AG09319 (cell line): ENCODE measurements at regions not wholly inside any gene's neighbourhood (a gene's known extent, or its start where the extent isn't known, plus 50 kb on each side); places are given as distances from the start of the nearest gene placed in this dataset.

ENCODE experiments used
- DNase-seq: peaks from one replicate; pipeline ENCODE4 v3.0.0-alpha.2; 2010; ENCODE audit warnings: low read depth; ENCODE audit errors: extremely low read depth
- TF ChIP-seq, protein P1 (sequence below): IDR thresholded peaks from 2 replicates; pipeline ENCODE4 v1.5.1; 2011; ENCODE audit warnings: low read depth, mild to moderate bottlenecking, inconsistent platforms, low read length, moderate library complexity

DNA sequence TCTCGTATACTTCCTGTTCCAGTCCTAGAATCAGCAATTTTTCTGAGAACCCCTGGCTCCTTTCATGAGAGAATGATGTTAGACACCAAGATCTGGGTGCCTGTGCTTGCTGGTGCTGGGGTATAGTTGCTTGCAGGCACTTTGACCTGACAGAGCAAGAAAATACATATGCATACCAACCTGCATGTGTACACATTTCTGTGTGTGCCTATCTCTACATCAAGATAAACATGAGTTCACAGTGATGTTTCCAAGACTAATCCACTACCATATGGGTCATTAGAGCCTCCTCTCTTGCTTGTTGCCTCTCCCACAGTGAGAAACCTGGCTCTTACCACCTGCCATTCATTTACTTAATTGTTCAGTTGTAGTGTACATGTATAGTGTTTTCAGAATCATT is 229.1 kb upstream of the IGFBP3 start:
- DNase-seq: no peak

DNA sequence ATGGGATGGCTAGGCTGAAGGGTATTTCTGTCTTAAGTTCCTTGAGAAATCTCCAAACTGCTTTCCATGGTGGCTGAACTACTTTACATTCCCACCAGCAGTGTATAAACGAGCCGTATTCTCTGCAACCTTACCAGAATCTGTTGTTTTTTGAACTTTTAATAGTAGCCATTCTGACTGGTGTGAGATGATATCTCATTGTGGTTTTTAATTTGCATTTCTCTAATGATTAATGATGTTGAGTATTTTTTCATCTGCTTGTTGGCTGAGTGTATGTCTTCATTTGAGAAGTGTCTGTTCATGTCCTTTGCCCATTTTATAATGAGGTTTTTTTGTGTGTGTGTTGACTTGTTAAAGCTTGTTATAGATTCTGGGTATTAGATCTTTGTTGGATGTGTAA is 226.8 kb upstream of the IGFBP3 start:
- DNase-seq: no peak
- TF ChIP-seq, protein P1, sequence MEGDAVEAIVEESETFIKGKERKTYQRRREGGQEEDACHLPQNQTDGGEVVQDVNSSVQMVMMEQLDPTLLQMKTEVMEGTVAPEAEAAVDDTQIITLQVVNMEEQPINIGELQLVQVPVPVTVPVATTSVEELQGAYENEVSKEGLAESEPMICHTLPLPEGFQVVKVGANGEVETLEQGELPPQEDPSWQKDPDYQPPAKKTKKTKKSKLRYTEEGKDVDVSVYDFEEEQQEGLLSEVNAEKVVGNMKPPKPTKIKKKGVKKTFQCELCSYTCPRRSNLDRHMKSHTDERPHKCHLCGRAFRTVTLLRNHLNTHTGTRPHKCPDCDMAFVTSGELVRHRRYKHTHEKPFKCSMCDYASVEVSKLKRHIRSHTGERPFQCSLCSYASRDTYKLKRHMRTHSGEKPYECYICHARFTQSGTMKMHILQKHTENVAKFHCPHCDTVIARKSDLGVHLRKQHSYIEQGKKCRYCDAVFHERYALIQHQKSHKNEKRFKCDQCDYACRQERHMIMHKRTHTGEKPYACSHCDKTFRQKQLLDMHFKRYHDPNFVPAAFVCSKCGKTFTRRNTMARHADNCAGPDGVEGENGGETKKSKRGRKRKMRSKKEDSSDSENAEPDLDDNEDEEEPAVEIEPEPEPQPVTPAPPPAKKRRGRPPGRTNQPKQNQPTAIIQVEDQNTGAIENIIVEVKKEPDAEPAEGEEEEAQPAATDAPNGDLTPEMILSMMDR: no peak

More for the DNA sequence above, 229.1 kb upstream of the IGFBP3 start:
- TF ChIP-seq, protein P1: no peak

DNA sequence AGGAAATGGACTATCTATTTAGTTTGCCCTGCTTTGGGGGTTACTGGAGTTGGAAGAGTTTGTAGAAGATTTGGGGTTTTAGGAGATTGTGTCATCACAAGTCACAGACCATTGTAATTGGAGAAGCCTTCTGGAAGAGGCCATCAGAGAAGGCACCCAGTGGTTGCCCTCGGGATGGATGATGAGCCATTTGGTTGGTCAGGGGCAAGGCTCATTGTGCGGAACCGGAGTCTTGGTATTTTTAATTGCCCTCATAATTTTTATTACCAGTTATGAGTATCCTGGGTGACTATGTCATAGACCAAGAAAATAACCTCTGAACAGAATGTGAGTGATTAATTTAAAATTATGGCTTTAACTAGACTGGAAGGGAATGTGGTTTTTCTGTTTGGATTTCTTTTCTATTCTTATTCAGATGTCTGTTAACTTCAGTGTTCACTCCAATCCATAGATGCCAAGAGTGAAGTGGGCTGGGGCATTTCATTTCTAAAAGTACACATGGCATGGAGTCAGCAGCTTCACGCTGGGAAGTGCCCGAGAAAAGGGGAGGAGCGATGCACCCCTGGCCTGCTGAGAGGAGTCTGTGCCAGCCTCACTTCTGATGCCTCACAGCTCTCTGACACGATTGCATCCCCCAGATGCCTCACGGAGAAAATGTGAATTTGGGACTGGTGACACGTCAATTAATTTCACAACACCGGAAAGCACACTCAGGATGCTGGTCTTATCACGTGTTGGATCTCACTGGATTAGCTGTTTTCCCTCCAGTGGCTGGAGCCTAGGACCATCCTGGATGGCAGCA is 225.6 kb upstream of the IGFBP3 start:
- no peak for DNase-seq
- TF ChIP-seq, protein P1: no peak

DNA sequence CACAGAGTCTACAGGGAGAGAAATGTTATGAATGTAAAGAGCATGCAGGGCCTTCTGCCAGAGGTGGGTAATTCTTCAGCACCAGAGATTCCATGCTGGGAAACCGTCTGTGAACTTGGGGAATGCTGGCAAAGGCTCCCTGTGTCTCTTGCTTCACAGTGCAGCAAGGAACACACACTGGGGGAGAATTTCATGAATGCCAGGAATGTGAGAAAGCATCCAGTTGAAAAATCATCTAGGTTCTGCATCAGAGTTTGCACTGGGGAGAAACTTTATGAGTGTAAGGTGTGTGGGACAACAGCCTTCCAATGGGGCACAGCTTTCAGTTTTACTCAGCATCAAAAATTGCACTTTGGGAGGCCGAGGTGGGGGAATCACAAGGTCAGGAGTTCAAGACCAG is 224.3 kb upstream of the IGFBP3 start:
- TF ChIP-seq, protein P1: no peak
- DNase-seq: peak; percentile 89

DNA sequence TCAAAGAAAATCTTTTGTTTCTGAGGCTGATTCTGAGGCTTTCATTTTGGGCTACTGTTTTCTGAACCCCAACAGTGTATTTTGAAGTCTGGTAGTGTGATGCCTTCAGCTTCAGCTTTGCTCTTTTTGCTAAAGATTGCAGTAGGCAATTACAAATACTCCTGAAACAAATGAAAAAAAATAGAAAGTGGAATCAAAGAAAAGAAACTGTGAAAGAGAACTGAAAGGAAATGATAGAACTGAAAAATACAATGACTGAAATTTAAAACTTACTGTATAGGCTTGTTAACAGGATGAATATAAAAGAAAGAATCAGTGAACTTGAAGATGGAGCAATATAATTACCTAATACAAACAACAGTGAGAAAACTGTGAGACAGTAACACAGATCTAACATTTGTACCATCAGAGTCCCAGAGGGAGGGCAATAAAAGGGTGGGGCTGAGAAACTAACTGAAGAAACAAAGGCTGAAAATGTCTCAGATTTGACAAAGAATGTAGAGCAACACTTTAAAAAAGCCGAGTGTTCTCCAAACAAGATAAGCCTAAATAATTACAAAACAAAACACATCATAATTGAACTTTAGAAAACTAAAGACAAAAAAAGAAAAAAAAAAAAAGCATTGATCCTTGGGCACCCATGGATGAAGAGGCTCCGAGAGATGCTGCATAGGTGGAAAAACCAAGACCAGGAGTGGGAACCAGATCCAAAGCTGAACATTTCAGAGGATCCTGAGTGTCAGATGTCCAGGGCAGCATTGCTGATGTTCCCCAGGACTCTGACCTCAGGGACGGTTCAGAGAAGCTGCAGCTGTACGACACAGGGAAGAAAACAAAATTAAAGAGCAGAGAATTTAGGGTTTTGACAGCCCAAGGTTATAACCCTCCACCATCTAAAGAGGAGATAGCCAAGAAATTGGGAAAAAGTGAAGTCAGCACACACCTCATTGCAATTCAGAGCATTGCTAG is 223.2 kb upstream of the IGFBP3 start:
- DNase-seq: no peak
- TF ChIP-seq, protein P1: no peak

DNA sequence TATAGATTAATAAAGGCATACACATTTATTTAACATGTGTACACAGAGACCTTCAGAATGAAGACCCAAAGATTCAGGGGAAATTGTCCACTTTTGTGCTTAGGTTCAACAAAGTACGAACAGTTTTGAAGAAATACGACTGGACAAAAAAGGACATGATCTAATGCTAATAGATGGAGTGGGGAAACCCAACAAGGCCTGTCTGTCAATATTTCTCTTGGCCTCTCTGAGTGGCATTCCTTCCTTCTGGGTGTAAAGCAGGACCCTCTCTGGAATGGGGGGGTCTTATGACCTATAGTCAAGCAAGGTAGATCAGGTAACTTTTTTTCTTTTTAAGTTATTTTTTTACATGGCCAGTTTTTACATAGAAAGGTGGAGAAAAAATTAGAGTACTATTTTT is 222.3 kb upstream of the IGFBP3 start:
- no peak for DNase-seq
- TF ChIP-seq, protein P1: no peak

DNA sequence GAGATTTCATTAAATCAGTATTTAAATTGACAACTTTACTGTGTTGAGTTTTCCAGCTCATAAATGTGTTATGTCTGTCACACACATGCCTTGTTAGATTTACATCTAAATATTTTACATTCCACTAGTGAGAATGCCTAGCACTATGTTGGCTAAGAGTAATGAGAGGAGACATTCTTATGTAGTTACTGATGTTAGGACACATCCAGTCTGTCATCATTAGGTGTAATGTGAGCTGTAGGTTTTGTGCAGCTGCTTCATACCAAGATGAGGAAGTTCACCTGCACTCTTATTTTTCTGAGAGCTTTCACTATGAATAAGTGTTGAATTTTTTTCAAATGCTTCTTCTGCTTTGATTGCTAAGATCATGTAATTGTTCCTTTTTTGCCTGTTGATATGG is 218.0 kb upstream of the IGFBP3 start:
- TF ChIP-seq, protein P1: no peak
- no peak for DNase-seq
